ENCODE measurements at regions not wholly inside any gene's neighbourhood (a gene's known extent, or its start where the extent isn't known, plus 50 kb on each side); places are given as distances from the start of the nearest gene placed in this dataset.

DNA sequence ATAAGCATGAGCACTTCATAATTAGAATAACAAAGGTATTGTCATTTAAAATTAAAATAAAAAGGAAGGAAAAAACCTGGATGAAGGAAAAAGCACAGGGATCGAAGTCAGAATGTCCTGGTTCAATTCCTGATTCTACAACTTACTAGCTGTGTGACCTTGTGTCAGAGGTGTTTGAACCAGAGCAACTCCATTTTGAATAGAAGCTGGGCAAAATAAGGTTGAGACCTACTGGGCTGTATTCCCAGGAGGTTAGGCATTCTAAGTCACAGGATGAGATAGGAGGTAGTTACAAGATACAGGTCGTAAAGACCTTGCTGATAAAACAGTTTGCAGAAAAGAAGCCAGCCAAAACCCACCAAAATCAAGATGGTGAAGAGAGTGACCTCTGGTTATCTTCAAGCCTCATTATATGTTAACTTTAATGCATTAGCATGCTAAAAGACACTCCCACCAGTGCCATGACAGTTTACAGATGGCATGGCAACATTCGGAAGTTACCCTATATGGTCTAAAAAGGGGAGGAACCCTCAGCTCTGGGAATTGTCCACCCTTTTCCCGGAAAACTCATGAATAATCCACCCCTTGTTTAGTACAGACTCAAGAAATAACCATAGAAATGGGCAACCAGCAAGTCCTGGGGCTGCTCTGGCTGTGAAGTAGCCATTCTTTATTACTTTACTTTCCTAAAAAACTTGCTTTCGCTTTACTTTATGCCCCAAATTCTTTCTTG lies 412.7 kb downstream of the PIK3R1 start:
- DNase-seq = no peak

DNA sequence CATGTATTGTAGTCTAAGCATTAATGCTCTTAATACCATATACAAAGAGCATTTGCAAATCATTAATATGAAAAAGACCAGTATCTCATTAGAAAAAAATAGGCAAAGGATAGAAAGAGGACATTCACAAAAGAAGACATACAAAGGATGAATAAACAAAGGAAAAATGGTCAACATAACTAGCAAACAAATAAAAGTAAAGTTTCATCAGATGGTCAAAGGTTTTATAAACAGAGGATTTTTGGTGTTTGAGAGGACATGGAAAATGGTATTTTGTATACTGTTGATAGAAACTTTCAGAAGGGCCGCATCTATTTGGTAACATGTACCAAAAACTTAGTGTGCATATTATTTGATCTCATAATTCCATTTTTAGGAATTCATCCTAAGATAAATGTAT lies 414.8 kb downstream of the PIK3R1 start:
- no peak for DNase-seq

DNA sequence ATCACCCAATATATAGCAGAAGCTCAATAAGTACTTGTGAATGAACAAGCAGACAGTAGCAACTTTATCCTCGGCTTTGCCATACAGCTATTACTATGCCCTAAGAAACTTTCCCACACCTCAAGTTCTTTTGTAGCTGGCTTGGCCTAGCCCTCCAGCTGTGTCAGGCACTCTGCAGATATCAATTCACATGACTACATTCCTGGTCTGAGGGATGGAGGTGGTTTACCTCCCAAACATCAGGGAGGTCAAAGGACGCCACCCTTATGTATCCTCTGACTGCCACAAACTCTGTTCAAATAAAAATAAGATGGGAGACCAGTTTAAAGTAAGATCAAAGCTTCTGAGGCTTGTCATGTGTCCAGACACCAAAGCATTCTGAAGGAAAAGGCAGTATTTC lies 416.3 kb downstream of the PIK3R1 start:
- no peak for DNase-seq

DNA sequence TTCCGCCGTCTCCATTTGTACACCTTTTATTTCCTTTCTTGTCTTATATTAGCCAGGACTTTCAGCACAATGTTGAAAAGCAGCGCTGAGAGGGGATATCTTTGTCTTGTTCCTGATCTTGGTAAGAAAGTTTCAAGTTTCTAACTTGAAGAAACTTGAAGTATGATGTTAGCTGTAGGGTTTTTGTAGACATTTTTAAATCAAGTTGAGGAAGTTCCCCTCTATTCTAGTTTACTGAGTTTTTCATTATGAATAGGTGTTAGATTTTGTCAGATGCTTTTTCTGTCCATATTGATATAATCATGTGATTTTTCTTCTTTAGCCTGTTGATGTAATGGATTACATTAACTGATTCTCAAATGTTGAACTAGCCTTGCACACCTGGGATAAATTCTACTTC lies 425.7 kb downstream of the PIK3R1 start:
- DNase-seq = no peak

DNA sequence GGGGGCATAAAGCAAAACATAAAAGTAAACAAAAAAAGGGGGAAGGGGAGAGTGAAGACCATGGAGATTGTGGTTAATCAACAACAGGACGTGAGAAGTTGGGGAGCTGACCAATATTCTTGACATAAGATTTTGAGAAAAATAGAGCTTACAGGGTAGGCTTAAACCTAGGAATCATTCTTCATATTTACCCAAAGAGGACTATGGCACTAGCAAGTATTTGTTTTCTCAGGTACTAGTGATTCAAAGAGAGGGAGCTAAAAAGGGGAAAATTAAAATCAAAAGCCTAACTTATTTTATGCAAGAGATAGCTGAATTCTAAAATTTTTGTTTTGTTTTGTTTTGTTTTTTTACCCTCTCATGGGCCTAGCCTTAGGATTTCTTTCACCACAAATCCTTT lies 427.5 kb downstream of the PIK3R1 start:
- DNase-seq = no peak

DNA sequence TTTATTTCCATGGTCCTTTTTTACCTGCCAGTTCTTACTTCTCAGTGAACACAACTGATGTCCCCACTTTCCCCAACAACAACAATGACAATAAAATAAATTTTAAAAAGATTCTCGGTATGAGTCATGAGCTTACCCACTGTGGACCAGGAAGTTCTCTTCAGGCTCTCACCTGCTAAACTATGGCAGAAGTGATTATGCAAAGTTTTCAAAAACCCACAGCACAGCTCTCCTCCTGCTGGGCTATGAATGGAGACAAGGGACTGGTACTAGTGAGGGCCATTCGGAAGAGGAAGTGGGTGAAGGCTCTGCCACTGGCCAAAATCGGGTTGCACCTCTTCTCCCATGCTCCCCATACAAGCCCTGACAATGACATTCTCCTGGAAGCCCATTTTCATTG lies 429.4 kb downstream of the PIK3R1 start:
- DNase-seq = no peak

DNA sequence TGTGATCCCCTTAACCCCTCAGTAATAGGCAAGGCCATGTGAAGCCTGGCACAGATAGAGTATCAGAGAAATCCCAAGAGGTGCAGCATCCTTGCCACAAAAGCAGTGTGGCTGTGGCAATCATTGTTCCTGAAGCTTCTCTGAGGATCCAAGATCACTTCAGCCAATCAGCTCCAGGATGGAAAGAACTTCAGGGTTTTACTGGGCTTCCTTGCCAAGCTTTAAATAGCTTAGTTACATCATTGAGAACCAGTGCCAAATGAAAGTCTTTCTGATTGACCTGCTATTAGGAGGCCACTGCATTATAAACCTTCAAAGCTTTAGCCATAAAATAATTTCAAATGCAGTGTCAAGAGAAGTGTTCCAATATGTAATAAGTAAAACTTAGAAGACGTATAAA lies 430.6 kb downstream of the PIK3R1 start:
- no peak for DNase-seq

DNA sequence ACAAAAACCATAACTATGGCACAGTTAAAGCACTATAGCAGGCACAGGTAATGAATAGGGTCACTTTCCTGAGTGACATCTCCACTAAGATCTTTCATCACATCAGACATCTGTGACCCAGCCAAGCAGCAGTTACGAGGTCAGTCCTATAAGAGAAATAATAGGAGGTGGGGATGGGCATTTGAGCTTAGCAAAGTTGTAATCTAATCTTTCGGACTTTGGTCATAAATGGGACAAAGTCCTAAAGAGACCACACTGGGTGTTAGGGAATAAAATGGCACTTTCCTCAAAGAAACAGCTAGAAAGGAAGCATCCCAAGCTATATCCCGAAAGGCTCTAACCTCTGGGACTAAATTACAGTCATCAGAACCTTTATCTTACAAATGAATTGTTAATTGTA lies 432.2 kb downstream of the PIK3R1 start:
- DNase-seq = no peak

DNA sequence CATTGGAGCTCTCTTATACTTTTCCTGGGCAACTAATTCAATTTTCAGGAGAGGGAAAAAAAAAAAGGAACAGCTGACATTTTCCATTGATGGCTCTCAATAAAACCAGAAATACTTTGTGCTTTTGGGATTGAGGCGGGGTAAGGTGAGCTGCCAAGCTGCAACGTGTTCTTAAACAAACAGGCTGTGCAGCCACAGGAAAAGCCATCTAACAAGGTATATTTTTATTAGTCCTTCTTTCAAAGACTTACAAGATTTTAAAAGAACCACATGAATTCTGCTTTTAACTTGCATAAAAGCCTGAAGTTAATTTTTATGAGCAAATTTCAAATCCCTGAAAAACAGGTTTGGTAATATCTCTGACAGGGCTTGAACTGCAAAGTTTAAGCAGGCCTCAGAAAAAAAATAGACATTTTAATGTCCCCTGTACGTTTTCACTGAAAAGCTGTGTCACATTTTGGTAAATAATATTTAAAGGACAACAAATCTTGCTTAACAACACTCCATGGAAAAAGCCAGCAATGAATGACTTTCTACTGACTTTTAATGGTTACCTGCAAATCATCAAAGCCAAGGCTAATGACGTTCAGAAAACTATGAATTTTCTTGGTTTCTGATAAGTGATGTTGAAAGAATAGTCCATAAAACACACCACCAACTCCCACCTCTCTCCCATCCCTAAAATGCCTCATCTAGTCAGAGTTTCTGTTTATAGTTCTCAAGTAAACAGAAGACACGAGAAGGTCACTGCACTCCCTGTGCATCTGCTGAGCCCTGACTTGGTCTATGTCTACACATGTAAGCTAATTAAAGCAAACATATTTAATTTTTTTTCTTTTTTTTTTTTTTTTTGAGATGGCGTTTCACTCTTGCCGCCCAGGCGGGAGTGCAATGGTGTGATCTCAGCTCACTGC lies 433.6 kb downstream of the PIK3R1 start:
- no peak for DNase-seq

DNA sequence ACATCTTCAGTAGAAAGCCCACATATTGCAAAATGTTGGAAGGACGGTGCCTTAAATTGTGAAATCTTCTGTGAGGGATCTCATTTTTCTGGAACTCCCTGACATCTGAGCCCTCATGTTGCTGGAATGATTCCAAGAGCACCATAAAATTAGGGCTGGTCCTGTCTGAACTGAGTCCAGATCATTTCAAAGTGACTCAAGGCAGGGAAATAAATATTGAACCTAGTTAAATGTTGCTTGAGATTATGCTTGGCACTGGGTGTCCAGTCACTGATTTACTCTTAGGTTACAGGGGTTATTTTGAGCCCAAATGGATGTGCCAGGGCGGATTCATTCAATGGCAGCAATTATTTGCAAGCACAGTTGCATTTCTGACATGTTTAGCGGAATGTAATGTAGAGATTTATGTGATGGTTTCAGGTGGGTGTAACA lies 437.0 kb downstream of the PIK3R1 start:
- DNase-seq = no peak

DNA sequence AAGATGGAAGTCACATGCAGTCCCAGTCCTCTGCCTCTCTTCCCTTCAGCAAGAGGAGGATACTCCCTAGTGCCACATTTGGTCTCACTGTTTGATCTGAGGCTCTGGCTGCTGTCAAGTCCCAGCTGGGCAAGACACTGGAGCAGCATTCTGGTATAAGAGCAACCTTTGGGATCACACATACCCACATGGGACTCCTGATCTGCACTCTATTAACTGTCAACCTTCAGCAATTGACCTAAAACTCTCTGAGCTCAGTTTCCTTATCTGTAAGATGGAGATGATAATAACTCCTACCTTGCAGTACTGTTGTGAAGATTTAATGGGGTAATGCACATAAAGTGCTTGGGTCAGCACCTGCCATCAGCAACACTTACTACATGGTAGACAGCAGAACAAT lies 437.9 kb downstream of the PIK3R1 start:
- DNase-seq = no peak

DNA sequence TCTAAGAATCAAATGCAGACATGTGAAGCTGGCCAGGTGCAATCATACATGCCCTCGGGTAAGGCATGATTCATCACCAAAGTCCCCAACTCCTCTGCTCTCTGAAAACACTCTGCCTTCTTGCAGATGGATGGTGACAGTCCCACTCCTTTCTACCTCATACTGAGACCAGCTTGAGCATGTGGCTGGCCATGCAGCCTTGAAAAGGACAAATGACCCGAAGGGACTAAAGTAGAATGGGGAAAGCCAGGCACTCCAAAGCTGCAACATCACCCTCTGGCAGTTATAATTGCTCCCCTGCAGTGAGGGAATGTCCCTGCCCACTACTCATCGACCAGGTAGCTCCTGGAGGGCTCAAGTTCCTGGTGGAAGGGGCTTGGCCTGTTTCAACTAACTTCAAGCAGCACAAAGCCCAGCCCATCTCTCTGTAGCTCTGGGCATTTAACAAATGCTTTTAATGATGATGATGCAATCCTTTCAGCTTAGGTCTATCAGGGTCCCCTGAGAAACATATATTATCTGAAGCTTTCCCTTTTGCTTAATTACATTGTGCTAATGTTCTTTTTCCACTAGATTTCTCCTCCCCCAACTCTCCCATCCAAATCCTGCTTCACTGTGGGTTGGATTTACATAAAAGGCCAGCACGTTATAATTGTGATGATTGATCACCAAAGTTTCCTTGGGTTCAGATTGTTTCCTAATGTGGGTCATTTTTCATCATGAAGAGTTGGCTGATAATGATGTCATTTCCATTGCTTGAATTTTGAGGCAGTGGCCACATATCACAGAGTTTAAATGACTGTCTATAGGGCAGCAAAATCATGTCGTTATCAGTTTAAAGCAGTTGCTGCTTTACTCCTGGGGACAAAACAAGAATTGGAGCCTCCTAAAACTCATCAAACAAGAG lies 436.5 kb upstream of the SLC30A5 start:
- DNase-seq = no peak

DNA sequence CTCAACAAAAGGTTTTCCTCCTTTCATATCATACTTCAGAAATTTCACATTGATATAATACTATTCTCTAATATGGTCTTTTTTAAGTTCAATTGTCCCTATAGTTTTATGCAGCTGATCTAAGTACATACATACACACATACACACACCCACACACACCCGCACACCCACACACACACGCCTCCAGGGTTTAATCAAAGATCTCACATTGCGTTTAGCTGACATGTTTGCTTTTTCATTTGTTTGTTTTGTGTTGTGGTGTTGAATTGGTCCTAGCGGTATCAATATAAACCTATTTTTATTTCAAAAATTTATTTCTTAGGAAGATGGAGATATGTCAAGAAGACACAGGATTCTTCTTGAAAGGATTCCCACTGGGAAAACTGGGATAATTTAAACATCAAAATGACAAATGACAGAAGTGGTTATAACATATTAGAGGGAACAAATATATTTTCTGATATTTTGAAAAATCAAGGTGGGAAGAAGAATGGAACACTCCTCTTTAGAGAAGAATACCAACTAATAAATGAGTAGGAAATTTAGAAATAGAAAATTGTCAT lies 434.9 kb upstream of the SLC30A5 start:
- DNase-seq = no peak

DNA sequence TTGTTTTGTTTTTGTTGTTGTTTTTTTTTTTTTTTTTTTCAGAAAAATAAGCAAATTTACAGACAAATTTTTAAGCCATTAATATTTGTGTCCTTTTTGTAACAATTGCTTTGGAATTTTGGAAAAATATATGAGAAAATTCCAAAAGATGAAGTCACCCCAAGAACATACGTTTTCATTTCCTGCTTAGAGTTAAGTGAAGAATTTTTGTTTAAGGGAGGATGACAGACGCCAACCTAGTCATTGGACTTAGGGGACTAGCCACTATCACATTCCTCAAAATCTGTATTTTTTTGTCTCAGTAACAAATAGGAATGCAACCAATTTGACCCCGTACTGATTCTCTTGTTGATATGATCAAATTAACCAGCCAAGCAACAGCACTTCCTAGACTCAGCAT lies 433.9 kb upstream of the SLC30A5 start:
- no peak for DNase-seq

DNA sequence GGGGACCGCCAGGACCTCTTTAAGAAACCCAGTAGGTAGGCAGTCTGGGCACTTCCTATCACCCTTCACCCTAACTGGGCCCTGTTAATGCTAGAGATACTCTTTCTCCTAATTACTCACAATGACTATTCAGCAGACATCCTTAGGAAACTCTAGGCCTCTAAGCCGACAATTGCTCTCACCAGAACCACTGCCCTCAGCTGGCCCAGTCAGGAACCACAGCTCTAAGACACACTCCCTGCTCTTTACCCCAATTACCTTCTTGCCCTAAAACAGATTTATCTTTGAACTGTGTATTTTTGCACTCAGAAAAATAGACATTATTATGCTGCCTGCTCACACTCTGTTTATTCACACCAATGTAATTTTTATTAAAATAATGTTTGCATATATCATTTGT lies 432.6 kb upstream of the SLC30A5 start:
- no peak for DNase-seq

DNA sequence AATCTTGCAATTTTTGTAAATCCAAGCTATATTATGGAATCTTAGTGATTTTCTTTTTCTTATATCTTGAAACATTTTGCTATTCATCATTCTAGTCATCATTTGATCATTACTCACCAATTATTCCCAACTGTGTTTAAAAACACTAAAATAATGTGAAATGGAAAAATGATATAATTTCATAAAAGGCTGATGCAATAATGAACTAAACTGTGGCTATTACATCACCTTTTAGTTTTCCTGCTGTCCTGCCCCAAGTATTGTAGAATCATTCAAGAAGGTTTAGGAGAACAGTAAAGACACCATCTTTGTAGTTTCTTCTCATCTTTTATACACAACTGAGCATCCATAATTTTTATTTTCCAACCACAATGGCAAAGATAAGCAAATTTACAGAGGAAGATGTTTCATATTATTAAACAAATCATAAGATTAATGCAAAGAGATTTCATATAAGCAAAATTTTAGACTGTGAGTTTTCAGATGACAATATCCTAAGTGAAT lies 431.0 kb upstream of the SLC30A5 start:
- no peak for DNase-seq

DNA sequence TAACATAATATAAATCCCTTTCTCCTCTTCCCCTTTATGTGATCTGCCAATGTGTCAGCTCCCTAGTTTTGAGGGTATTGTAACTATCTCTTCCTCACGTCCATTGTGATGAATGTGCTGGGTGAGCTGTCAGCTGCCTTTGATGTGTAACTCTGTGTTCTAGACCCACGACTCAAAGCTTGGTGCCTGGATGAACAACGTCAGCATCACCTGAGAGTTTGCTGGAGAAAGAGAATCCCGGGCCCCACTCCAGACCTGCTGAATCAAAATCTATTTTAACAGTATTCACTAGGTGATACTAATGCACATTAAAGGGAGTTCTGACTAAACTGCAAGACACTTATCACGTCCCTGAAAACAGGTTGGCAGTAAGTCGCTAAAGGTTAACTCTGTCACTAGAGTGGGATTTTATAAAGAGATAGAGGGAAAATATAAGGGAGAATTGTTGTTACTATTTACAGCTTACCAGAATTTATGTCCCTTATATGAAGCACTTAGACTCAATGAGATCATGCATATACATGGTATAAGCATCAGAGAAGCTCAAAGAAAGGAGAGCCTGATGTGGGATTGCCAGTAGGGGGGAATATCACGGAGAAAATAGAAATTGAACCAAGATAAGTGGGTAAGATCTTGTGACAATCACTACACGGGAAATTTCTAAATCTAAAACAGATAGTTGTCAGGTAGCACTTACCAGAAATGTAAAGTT lies 423.8 kb upstream of the SLC30A5 start:
- no peak for DNase-seq

DNA sequence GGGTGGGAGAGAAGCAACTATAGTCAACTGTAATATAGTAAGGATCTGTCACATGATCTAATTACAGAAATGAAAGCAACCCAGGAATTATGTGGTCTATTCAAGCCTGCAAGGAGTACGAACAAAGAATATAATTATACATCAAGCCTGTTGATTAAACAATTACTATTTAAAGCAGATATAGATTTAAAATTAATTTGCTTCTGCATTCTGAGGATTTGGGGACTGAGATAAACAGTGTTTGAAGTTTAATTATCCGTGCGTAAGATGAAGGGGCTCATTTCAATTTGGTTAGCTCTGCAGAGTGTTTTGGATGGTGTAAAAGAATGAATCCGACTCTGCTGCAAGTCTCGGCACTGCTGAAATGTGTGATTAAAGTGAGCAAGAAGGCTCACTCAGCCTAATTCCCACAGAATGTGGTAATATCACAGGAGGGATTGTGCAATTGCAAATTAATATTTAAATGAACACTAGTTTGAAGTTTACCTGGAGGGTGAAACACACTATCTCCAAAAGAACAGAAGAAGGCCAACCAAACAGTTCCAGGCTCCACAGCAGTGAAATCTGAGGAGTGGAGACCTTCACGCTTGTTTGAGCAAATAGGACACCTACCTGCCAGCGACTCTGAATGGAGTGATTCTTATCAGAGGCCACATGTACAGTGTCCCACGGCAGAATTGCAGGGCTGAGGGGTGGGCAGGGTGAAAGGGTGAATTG lies 420.6 kb upstream of the SLC30A5 start:
- DNase-seq = no peak

DNA sequence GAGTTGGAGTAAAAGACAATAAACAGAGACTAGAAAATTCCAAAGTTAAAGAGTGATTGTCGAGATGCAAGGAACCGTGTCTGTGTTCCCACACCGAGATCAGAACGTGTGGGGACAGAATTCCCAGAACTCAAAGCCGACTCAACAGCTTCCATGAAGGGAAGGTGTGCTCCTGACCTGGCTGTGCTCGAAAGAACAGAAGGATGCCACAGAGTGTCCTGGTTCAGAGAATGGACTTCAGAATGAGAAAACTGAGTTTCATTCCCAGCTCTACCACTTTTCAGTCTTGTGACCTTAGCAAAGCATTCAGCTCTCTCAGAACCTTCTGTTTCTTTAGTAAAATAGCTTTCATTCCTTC lies 420.0 kb upstream of the SLC30A5 start:
- DNase-seq = no peak

DNA sequence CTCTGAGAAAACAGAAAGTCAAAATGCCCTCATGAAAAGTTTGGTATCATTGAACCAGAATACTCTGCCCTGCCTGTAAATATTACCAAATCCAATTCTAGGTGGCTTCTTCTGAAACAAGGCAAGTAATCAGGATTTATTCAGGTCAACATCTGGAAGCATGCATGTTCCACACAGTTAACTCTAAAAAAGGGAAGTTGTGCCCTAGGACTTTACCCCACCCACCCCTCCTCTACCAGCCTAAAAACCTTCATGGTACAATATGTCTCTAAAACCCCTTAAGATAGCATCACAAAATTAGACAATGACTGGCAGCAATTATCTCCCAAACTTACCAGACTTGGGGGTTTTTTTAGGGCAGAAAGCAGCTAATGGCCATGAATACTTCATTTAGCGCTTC lies 414.8 kb upstream of the SLC30A5 start:
- DNase-seq = no peak

DNA sequence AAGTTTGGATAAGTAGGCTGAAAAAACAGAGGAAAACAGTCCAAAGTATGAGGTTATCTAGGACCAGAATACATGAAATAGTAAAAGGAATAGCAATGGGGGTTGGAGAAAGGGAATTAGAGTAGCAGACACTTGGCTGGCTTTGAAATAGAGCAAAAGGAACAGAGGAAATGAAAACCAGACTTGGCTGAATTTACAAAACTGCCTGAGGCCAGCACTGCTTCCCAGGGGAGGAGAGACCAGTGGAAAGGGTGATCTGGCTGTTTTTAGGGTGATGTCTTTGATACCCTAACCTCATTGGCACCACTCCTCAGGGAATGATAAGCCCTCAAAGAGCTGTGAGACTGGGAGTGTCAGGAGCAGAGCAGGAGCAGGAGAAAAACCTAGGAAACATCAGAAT lies 413.4 kb upstream of the SLC30A5 start:
- DNase-seq = no peak

Data from activated CD4-positive, alpha-beta T cell treated with anti-CD3 and anti-CD28 coated beads, Interleukin-2, amount 50 U/mL, for 4 hours (primary cell).